HCT116 (cell line): ENCODE measurements at regions not wholly inside any gene's neighbourhood (a gene's known extent, or its start where the extent isn't known, plus 50 kb on each side); places are given as distances from the start of the nearest gene placed in this dataset.

Experiments used
- ATAC-seq: fragments of 200-7000 bp; cut with Tn5 transposase; 2 replicates; pipeline ENCODE4 v1.9.1; 2020; ENCODE audit warnings: mild to moderate bottlenecking, moderate library complexity
- BruUV-seq: library from RNA; stranded (reverse); fragments of 400-500 nt; replicated peaks from 2 replicates; lab custom pipeline; 2021; lab: Mats Ljungman, UMichigan
- CTCF ChIA-PET: fragments of 300-600 bp; sonication (Branson Sonifier 250); formaldehyde crosslinking; loops from one replicate; lab custom pipeline; 2021; ENCODE audit warnings: antibody characterized with exemption; lab: Charles Lee
- POLR2A ChIA-PET: fragments of 300-600, 350-600 bp; sonication (Branson Sonifier 250); formaldehyde crosslinking; loops from one replicate; lab custom pipeline; 2021; ENCODE audit warnings: antibody characterized with exemption; lab: Charles Lee
- RAD21 ChIA-PET, 2 experiments: fragments of 300-600 bp; sonication (Branson Sonifier 250); formaldehyde crosslinking; loops; one replicate each; lab custom pipeline; 2023; ENCODE audit warnings: low total read pairs in 2 of 2; ENCODE audit not compliant: uncharacterized antibody in 2 of 2, unreplicated experiment in 2 of 2, low non-redundant PET in 1 of 2; lab: Charles Lee
- DNase-seq: peaks from one replicate; pipeline ENCODE4 v3.0.0-alpha.2; 2010; ENCODE audit warnings: low read depth, low spot score
- H2AFZ ChIP-seq: fragments of 200-600 bp; shearing (Covaris generic), sonication (generic); 2 replicates; pipeline ENCODE4 v1.6.1; 2017; ENCODE audit warnings: low read depth, mixed run types, mixed read lengths, antibody characterized with exemption, low read length; ENCODE audit not compliant: poor library complexity, severe bottlenecking
- H3K27ac ChIP-seq: 2 replicates; pipeline ENCODE4 v1.5.1; 2012; ENCODE audit warnings: low read depth, low read length
- H3K27me3 ChIP-seq: fragments of 200-600 bp; sonication (generic); 2 replicates; pipeline ENCODE4 v1.6.1; 2016; ENCODE audit warnings: mixed run types, low read length, mixed read lengths; ENCODE audit not compliant: insufficient read depth
- H3K36me3 ChIP-seq, 2 experiments: fragments of 200-500 bp in 1 of 2; fragments of 200-600 bp in 1 of 2; sonication (Bioruptor generic) in 1 of 2; sonication (generic) in 1 of 2; 2 replicates each; pipeline versions ENCODE4 v1.5.1 to v1.6.1; 2014 to 2016; ENCODE audit warnings: low read length in 2 of 2, inconsistent platforms in 1 of 2, mixed read lengths in 1 of 2, mixed run types in 1 of 2; ENCODE audit not compliant: insufficient read depth in 2 of 2, control insufficient read depth in 1 of 2
- H3K4me1 ChIP-seq, 2 experiments: fragments of 200-600 bp in 1 of 2; sonication (generic) in 1 of 2; 2 replicates each; pipeline versions ENCODE4 v1.5.1 to v1.6.1; 2012 to 2017; ENCODE audit warnings: low read length in 2 of 2, inconsistent platforms in 1 of 2, mild to moderate bottlenecking in 1 of 2, mixed read lengths in 1 of 2, mixed run types in 1 of 2, moderate library complexity in 1 of 2; ENCODE audit not compliant: insufficient read depth in 2 of 2, control insufficient read depth in 1 of 2
- H3K4me2 ChIP-seq: fragments of 200-600 bp; sonication (generic); 2 replicates; pipeline ENCODE4 v1.6.1; 2017; ENCODE audit warnings: mixed run types, low read length, mixed read lengths
- H3K4me3 ChIP-seq, 2 experiments: fragments of 200-600 bp in 1 of 2; sonication (generic) in 1 of 2; replicated peaks in 1 of 2; 2 replicates each; pipeline ENCODE4 v1.5.1; 2011 to 2016; ENCODE audit warnings: low read length in 2 of 2, control low read depth in 1 of 2, low read depth in 1 of 2, mild to moderate bottlenecking in 1 of 2, mixed read lengths in 1 of 2, mixed run types in 1 of 2
- H3K79me2 ChIP-seq: fragments of 200-600 bp; sonication (generic); 2 replicates; pipeline ENCODE4 v1.6.1; 2017; ENCODE audit warnings: mild to moderate bottlenecking, mixed run types, low read length, moderate library complexity, mixed read lengths; ENCODE audit not compliant: insufficient read depth
- H3K9ac ChIP-seq: fragments of 200-600 bp; sonication (generic); 2 replicates; pipeline ENCODE4 v1.6.1; 2016; ENCODE audit warnings: low read length, mixed read lengths
- H3K9me2 ChIP-seq: fragments of 200-600 bp; sonication (generic), shearing (Covaris generic); 2 replicates; pipeline ENCODE4 v1.6.1; 2017; ENCODE audit warnings: mixed run types, mild to moderate bottlenecking, moderate library complexity; ENCODE audit not compliant: insufficient read depth
- H3K9me3 ChIP-seq, 2 experiments: fragments of 200-500 bp in 1 of 2; fragments of 200-600 bp in 1 of 2; sonication (Bioruptor generic) in 1 of 2; sonication (generic) in 1 of 2; 2 replicates each; pipeline ENCODE4 v1.6.1; 2014 to 2017; ENCODE audit warnings: low read length in 2 of 2, mixed read lengths in 2 of 2, inconsistent platforms in 1 of 2, low read depth in 1 of 2, mild to moderate bottlenecking in 1 of 2, mixed run types in 1 of 2, moderate library complexity in 1 of 2; ENCODE audit not compliant: control insufficient read depth in 1 of 2, insufficient read depth in 1 of 2
- H4K20me1 ChIP-seq: fragments of 200-600 bp; sonication (generic), shearing (Covaris generic); 2 replicates; pipeline ENCODE4 v1.6.1; 2017; ENCODE audit warnings: mixed run types, mild to moderate bottlenecking, moderate library complexity; ENCODE audit not compliant: insufficient read depth
- CBX3 ChIP-seq: IDR thresholded peaks from 2 replicates; pipeline ENCODE4 v1.6.1; 2012; ENCODE audit warnings: low read depth
- CEBPB ChIP-seq: IDR thresholded peaks from 2 replicates; pipeline ENCODE4 v1.6.1; 2012; ENCODE audit warnings: low read depth
- EGR1 ChIP-seq: IDR thresholded peaks from 2 replicates; pipeline ENCODE4 v1.6.1; 2012; ENCODE audit warnings: low read depth
- EZH2 ChIP-seq: fragments of 200-600 bp; sonication (generic); IDR thresholded peaks from 2 replicates; pipeline ENCODE4 v1.6.1; 2017; ENCODE audit warnings: antibody characterized with exemption, mixed run types
- EZH2phosphoT487 ChIP-seq: fragments of 200-600 bp; IDR thresholded peaks from 2 replicates; pipeline ENCODE4 v1.6.1; 2018; ENCODE audit warnings: antibody characterized with exemption, borderline replicate concordance
- JUND ChIP-seq: IDR thresholded peaks from 2 replicates; pipeline ENCODE4 v1.6.1; 2012
- SIN3A ChIP-seq: IDR thresholded peaks from 2 replicates; pipeline ENCODE4 v1.6.1; 2012; ENCODE audit warnings: low read depth
- SP1 ChIP-seq: IDR thresholded peaks from 2 replicates; pipeline ENCODE4 v1.6.1; 2012; ENCODE audit warnings: low read depth
- SRF ChIP-seq: IDR thresholded peaks from 2 replicates; pipeline ENCODE4 v1.6.1; 2012; ENCODE audit warnings: low read depth
- TCF7L2 ChIP-seq: IDR thresholded peaks from 2 replicates; pipeline ENCODE4 v1.7.0; 2011; ENCODE audit warnings: borderline replicate concordance, inconsistent platforms; ENCODE audit not compliant: insufficient read depth, insufficient read length; ENCODE audit errors: extremely low read depth
- intact Hi-C: fragments of 100-400 bp; cut with micrococcal nuclease; formaldehyde crosslinking; loops from 2 replicates; pipeline ENCODE4 v1.10.0; 2022
- TF ChIP-seq, protein P1 (sequence below): IDR thresholded peaks from 2 replicates; pipeline ENCODE4 v1.6.1; 2012
- TF ChIP-seq, protein P2 (sequence below): IDR thresholded peaks from 2 replicates; pipeline ENCODE4 v1.6.1; 2012

DNA sequence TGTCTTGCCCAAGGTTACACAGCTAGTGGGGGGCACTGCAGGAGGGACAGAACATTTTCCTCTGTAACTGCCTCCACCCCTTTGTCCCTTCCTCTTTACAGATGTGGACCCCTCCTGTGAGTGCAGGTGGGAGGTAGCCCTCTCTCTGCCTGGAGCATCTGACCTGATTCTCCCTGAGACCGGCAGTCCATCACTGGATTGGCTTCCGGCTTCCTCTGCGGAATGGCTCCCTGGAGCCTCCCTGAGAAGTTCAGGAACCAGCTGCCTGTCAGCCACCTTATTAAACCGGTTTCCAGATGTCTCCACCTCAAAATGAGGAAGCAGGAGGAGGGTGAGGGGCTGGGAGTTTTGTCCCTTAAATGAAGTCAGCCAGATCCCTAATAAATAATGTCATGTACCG, 67.3 kb upstream of the TNP1 start:
- H3K9ac ChIP-seq = no peak overlapping the region
- POLR2A ChIA-PET = no interaction called here

GRCh38 chr2:216925636-216926366, 65.9 kb upstream of the TNP1 start:
- no peaks in the 10 kb centered on the region for H3K36me3 ChIP-seq
- no peak overlapping the region for H3K9ac ChIP-seq
- H2AFZ ChIP-seq = no peak overlapping the region
- RAD21 ChIA-PET = no interaction called here
- H3K9me2 ChIP-seq = no peaks in the 10 kb centered on the region
- H3K4me1 ChIP-seq = no peaks in the 10 kb centered on the region
- no peaks in the 10 kb centered on the region for H4K20me1 ChIP-seq
- intact Hi-C loops = no loop called here
- no peaks in the 10 kb centered on the region for H3K9me3 ChIP-seq
- no TSS peak for BruUV-seq
- H3K4me3 ChIP-seq = no peak overlapping the region
- CTCF ChIA-PET = no interaction called here
- POLR2A ChIA-PET = no interaction called here
- no peak overlapping the region for H3K27ac ChIP-seq
- no peaks in the 10 kb centered on the region for H3K79me2 ChIP-seq
- peaks cover 29% of the 10 kb centered on the region; the same call in 1 of the 2 replicates for H3K27me3 ChIP-seq
- no peak for TF ChIP-seq SP1
- TF ChIP-seq, protein P1, sequence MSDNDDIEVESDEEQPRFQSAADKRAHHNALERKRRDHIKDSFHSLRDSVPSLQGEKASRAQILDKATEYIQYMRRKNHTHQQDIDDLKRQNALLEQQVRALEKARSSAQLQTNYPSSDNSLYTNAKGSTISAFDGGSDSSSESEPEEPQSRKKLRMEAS = no peak
- no peak for TF ChIP-seq SIN3A
- TF ChIP-seq CBX3 = no peak
- TF ChIP-seq EGR1 = no peak
- TF ChIP-seq TCF7L2 = no peak
- no peak for TF ChIP-seq SRF
- TF ChIP-seq, protein P2, sequence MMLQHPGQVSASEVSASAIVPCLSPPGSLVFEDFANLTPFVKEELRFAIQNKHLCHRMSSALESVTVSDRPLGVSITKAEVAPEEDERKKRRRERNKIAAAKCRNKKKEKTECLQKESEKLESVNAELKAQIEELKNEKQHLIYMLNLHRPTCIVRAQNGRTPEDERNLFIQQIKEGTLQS = no peak
- no peak for TF ChIP-seq EZH2
- no peak for TF ChIP-seq CEBPB
- no peak for TF ChIP-seq EZH2phosphoT487
- no peak for TF ChIP-seq JUND
- ATAC-seq = no peak
- no peak for DNase-seq
- H3K4me2 ChIP-seq = no peak overlapping the region

More for the DNA sequence above, 67.3 kb upstream of the TNP1 start:
- Histone ChIP-seq H3K9me2 (no peaks in the 10 kb centered on the region), H3K4me1 (no peaks in the 10 kb centered on the region), H2AFZ (no peak overlapping the region), H4K20me1 (no peaks in the 10 kb centered on the region), H3K36me3 (no peaks in the 10 kb centered on the region), H3K4me3 (no peak overlapping the region), H3K4me2 (no peak overlapping the region), H3K9me3 (no peaks in the 10 kb centered on the region), H3K27me3 (peaks cover 29% of the 10 kb centered on the region; the same call in 1 of the 2 replicates), H3K79me2 (no peaks in the 10 kb centered on the region), H3K27ac (no peak overlapping the region)
- ChIA-PET RAD21 (no interaction called here), CTCF (no interaction called here)
- DNase-seq = no peak
- intact Hi-C loops = no loop called here
- TF ChIP-seq SP1 (no peak), CBX3 (no peak)
- no peak for ATAC-seq
- no TSS peak for BruUV-seq
